ENCODE measurements at regions not wholly inside any gene's neighbourhood (a gene's known extent, or its start where the extent isn't known, plus 50 kb on each side); places are given as distances from the start of the nearest gene placed in this dataset.
A peak's percentile ranks its signal among the peaks of the same experiment; 100 is the strongest.

GRCh38 chr2:219851801-219852481, 224.5 kb downstream of the SLC4A3 start:
- Histone ChIP-seq H3K27me3 (ENCODE audit: control insufficient read depth in 3 of 3, insufficient read depth in 3 of 3, low read depth in 1 of 3, low read length in 3 of 3) (no peaks in the 10 kb centered on the region), H2AK5ac (ENCODE audit: low read depth, low read length) (no peak overlapping the region), H2BK12ac (ENCODE audit: low read length) (no peak overlapping the region), H3K23ac (ENCODE audit: low read depth, low read length, poor library complexity) (no peak overlapping the region), H3K4me2 (ENCODE audit: insufficient read depth, low read length, poor library complexity, severe bottlenecking) (peak overlapping the region; percentile 34), H3K4ac (ENCODE audit: low read length) (no peak overlapping the region), H3K9me3 (replicated peaks in 1 of 2; ENCODE audit: control insufficient read depth in 2 of 2, insufficient read depth in 1 of 2, low read depth in 1 of 2, low read length in 2 of 2) (no peaks in the 10 kb centered on the region), H3K79me1 (ENCODE audit: low read depth, low read length) (no peaks in the 10 kb centered on the region), H3K36me3 (replicated peaks in 1 of 2; ENCODE audit: control insufficient read depth in 2 of 2, insufficient read depth in 2 of 2, low read length in 2 of 2) (no peaks in the 10 kb centered on the region), H2BK5ac (ENCODE audit: low read length) (no peak overlapping the region), H3K4me3 (ENCODE audit: low read length in 2 of 2) (no peak overlapping the region), H2BK15ac (ENCODE audit: low read length) (no peak overlapping the region), H2AFZ (ENCODE audit: low read length) (peak overlapping the region; percentile 42), H4K8ac (ENCODE audit: low read depth, low read length) (no peak overlapping the region), H3K14ac (ENCODE audit: low read length) (no peak overlapping the region), H4K91ac (ENCODE audit: low read depth, low read length, poor library complexity) (no peak overlapping the region), H2BK120ac (ENCODE audit: low read depth, low read length) (no peak overlapping the region), H3K9ac (ENCODE audit: low read depth, low read length, poor library complexity) (no peak overlapping the region), H3K18ac (ENCODE audit: low read length) (peak overlapping the region; percentile 66), H3K27ac (replicated peaks; ENCODE audit: low read length) (peak overlapping the region; percentile 62), H3K4me1 (ENCODE audit: control insufficient read depth in 2 of 2, insufficient read depth in 1 of 2, low read depth in 1 of 2, low read length in 2 of 2) (peaks cover 5 to 16% of the 10 kb centered on the region in 2 donors)
- WGBS, 2 donors (ENCODE audit: extremely low coverage in 2 of 2, insufficient read length in 2 of 2, insufficient replicate concordance in 1 of 2): no CpG with 5 or more reads among the region's 22 CpGs
- DNase-seq (ENCODE audit: low spot score): peak; percentile 55

GRCh38 chr2:219852626-219853025, 225.2 kb downstream of the SLC4A3 start:
- H2AFZ ChIP-seq (ENCODE audit: low read length): no peak overlapping the region
- H3K18ac ChIP-seq (ENCODE audit: low read length): no peak overlapping the region
- no peak overlapping the region for H3K9ac ChIP-seq (ENCODE audit: low read depth, low read length, poor library complexity)
- H3K27me3 ChIP-seq (ENCODE audit: control insufficient read depth in 3 of 3, insufficient read depth in 3 of 3, low read depth in 1 of 3, low read length in 3 of 3): no peaks in the 10 kb centered on the region
- no peak overlapping the region for H2AK5ac ChIP-seq (ENCODE audit: low read depth, low read length)
- H3K23ac ChIP-seq (ENCODE audit: low read depth, low read length, poor library complexity): no peak overlapping the region
- H3K79me1 ChIP-seq (ENCODE audit: low read depth, low read length): no peaks in the 10 kb centered on the region
- no peak overlapping the region for H3K4me2 ChIP-seq (ENCODE audit: insufficient read depth, low read length, poor library complexity, severe bottlenecking)
- no peak overlapping the region for H3K4ac ChIP-seq (ENCODE audit: low read length)
- H2BK5ac ChIP-seq (ENCODE audit: low read length): no peak overlapping the region
- no peaks in the 10 kb centered on the region for H3K36me3 ChIP-seq (replicated peaks in 1 of 2; ENCODE audit: control insufficient read depth in 2 of 2, insufficient read depth in 2 of 2, low read length in 2 of 2)
- H2BK12ac ChIP-seq (ENCODE audit: low read length): no peak overlapping the region
- 100% methylated on average over 4 of the region's 12 CpGs; no CpG with 5 or more reads in 1 of the 2 donors for WGBS, 2 donors (ENCODE audit: extremely low coverage in 2 of 2, insufficient read length in 2 of 2, insufficient replicate concordance in 1 of 2)
- no peak overlapping the region for H3K27ac ChIP-seq (replicated peaks; ENCODE audit: low read length)
- H3K4me1 ChIP-seq (ENCODE audit: control insufficient read depth in 2 of 2, insufficient read depth in 1 of 2, low read depth in 1 of 2, low read length in 2 of 2): peaks cover 5 to 17% of the 10 kb centered on the region in 2 donors
- no peak overlapping the region for H3K14ac ChIP-seq (ENCODE audit: low read length)
- no peak overlapping the region for H2BK15ac ChIP-seq (ENCODE audit: low read length)
- no peak for DNase-seq (ENCODE audit: low spot score)
- no peak overlapping the region for H4K8ac ChIP-seq (ENCODE audit: low read depth, low read length)
- H3K4me3 ChIP-seq (ENCODE audit: low read length in 2 of 2): no peak overlapping the region
- no peak overlapping the region for H2BK120ac ChIP-seq (ENCODE audit: low read depth, low read length)
- H3K9me3 ChIP-seq (replicated peaks in 1 of 2; ENCODE audit: control insufficient read depth in 2 of 2, insufficient read depth in 1 of 2, low read depth in 1 of 2, low read length in 2 of 2): no peaks in the 10 kb centered on the region
- H4K91ac ChIP-seq (ENCODE audit: low read depth, low read length, poor library complexity): no peak overlapping the region

DNA sequence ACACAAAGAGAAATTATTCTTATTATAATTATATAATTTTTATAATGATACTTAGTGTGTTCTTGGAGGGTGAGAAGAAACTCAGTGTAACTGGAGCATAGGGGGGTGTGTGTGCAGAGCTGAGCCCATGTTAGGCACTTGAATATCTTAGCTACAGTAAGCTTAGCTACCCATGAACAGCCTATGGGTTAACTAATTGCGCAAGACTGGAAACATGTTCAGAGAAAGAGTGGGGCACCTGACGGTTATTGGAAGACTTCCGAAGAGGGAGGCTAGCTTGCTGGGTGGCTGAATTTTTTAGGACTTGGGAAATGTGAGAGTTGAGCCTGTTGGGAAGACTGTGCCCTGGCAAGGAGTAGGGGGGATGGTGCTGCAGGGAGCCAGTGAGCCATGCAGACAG, 229.2 kb downstream of the SLC4A3 start:
- H3K9me3 ChIP-seq (replicated peaks in 1 of 2; ENCODE audit: control insufficient read depth in 2 of 2, insufficient read depth in 1 of 2, low read depth in 1 of 2, low read length in 2 of 2): no peaks in the 10 kb centered on the region
- no peak overlapping the region for H2BK120ac ChIP-seq (ENCODE audit: low read depth, low read length)
- H3K36me3 ChIP-seq (replicated peaks in 1 of 2; ENCODE audit: control insufficient read depth in 2 of 2, insufficient read depth in 2 of 2, low read length in 2 of 2): no peaks in the 10 kb centered on the region
- H2BK15ac ChIP-seq (ENCODE audit: low read length): peak overlapping the region; percentile 62
- H3K27me3 ChIP-seq (ENCODE audit: control insufficient read depth in 3 of 3, insufficient read depth in 3 of 3, low read depth in 1 of 3, low read length in 3 of 3): no peaks in the 10 kb centered on the region
- no peak overlapping the region for H3K4me3 ChIP-seq (ENCODE audit: low read length in 2 of 2)
- no peak overlapping the region for H3K27ac ChIP-seq (replicated peaks; ENCODE audit: low read length)
- H3K4me2 ChIP-seq (ENCODE audit: insufficient read depth, low read length, poor library complexity, severe bottlenecking): no peak overlapping the region
- peaks cover 5 to 13% of the 10 kb centered on the region in 2 donors for H3K4me1 ChIP-seq (ENCODE audit: control insufficient read depth in 2 of 2, insufficient read depth in 1 of 2, low read depth in 1 of 2, low read length in 2 of 2)
- peak overlapping the region; percentile 17 for H3K9ac ChIP-seq (ENCODE audit: low read depth, low read length, poor library complexity)
- no peak overlapping the region for H2AK5ac ChIP-seq (ENCODE audit: low read depth, low read length)
- WGBS, 2 donors (ENCODE audit: extremely low coverage in 2 of 2, insufficient read length in 2 of 2, insufficient replicate concordance in 1 of 2): no CpG with 5 or more reads among the region's 3 CpGs
- H3K23ac ChIP-seq (ENCODE audit: low read depth, low read length, poor library complexity): peak overlapping the region; percentile 37
- no peak overlapping the region for H4K91ac ChIP-seq (ENCODE audit: low read depth, low read length, poor library complexity)
- no peak overlapping the region for H4K8ac ChIP-seq (ENCODE audit: low read depth, low read length)
- H2AFZ ChIP-seq (ENCODE audit: low read length): peak overlapping the region; percentile 32
- no peak overlapping the region for H3K4ac ChIP-seq (ENCODE audit: low read length)
- no peak overlapping the region for H2BK5ac ChIP-seq (ENCODE audit: low read length)
- peak overlapping the region; percentile 66 for H3K18ac ChIP-seq (ENCODE audit: low read length)
- no peak for DNase-seq (ENCODE audit: low spot score)
- H3K79me1 ChIP-seq (ENCODE audit: low read depth, low read length): no peaks in the 10 kb centered on the region
- no peak overlapping the region for H3K14ac ChIP-seq (ENCODE audit: low read length)
- no peak overlapping the region for H2BK12ac ChIP-seq (ENCODE audit: low read length)

DNA sequence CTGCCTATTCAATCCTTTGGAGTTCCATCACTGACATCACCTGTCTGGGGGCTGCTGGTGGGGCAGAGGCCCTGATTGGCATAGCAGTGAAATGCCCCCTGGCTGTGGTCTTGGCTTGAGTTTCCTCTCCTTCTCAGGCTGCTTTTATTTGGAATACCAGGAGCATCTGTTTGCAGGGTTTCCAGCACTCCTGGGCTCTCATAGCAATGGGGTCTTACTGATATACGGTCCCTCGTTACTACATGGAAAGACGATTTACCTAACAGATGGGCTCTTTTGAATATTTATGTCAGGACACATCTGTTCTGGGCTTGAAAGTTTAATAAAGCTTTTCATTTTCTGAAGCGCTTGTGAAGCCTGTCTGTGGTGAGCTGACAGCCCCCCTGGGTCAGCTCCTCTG, 230.3 kb downstream of the SLC4A3 start:
- no CpG with 5 or more reads among the region's 4 CpGs for WGBS, 2 donors (ENCODE audit: extremely low coverage in 2 of 2, insufficient read length in 2 of 2, insufficient replicate concordance in 1 of 2)
- DNase-seq (ENCODE audit: low spot score): no peak
- no peak overlapping the region for H3K4me2 ChIP-seq (ENCODE audit: insufficient read depth, low read length, poor library complexity, severe bottlenecking)
- H3K9ac ChIP-seq (ENCODE audit: low read depth, low read length, poor library complexity): no peak overlapping the region
- H3K23ac ChIP-seq (ENCODE audit: low read depth, low read length, poor library complexity): no peak overlapping the region
- H3K27me3 ChIP-seq (ENCODE audit: control insufficient read depth in 3 of 3, insufficient read depth in 3 of 3, low read depth in 1 of 3, low read length in 3 of 3): no peaks in the 10 kb centered on the region
- H3K9me3 ChIP-seq (replicated peaks in 1 of 2; ENCODE audit: control insufficient read depth in 2 of 2, insufficient read depth in 1 of 2, low read depth in 1 of 2, low read length in 2 of 2): no peaks in the 10 kb centered on the region
- H3K27ac ChIP-seq (replicated peaks; ENCODE audit: low read length): no peak overlapping the region
- H2BK5ac ChIP-seq (ENCODE audit: low read length): no peak overlapping the region
- H2AK5ac ChIP-seq (ENCODE audit: low read depth, low read length): no peak overlapping the region
- no peak overlapping the region for H4K8ac ChIP-seq (ENCODE audit: low read depth, low read length)
- H2BK15ac ChIP-seq (ENCODE audit: low read length): no peak overlapping the region
- H2BK12ac ChIP-seq (ENCODE audit: low read length): no peak overlapping the region
- peak overlapping the region; percentile 26 for H2AFZ ChIP-seq (ENCODE audit: low read length)
- H3K18ac ChIP-seq (ENCODE audit: low read length): peak overlapping the region; percentile 68
- H3K79me1 ChIP-seq (ENCODE audit: low read depth, low read length): no peaks in the 10 kb centered on the region
- H3K4me1 ChIP-seq (ENCODE audit: control insufficient read depth in 2 of 2, insufficient read depth in 1 of 2, low read depth in 1 of 2, low read length in 2 of 2): peaks cover 0 to 4% of the 10 kb centered on the region in 2 donors
- H3K14ac ChIP-seq (ENCODE audit: low read length): no peak overlapping the region
- no peak overlapping the region for H3K4me3 ChIP-seq (ENCODE audit: low read length in 2 of 2)
- H4K91ac ChIP-seq (ENCODE audit: low read depth, low read length, poor library complexity): no peak overlapping the region
- no peaks in the 10 kb centered on the region for H3K36me3 ChIP-seq (replicated peaks in 1 of 2; ENCODE audit: control insufficient read depth in 2 of 2, insufficient read depth in 2 of 2, low read length in 2 of 2)
- H2BK120ac ChIP-seq (ENCODE audit: low read depth, low read length): no peak overlapping the region
- H3K4ac ChIP-seq (ENCODE audit: low read length): no peak overlapping the region

All from neuronal stem cell (in vitro differentiated cells).